ENCODE measurements at regions not wholly inside any gene's neighbourhood (a gene's known extent, or its start where the extent isn't known, plus 50 kb on each side); places are given as distances from the start of the nearest gene placed in this dataset.

DNA sequence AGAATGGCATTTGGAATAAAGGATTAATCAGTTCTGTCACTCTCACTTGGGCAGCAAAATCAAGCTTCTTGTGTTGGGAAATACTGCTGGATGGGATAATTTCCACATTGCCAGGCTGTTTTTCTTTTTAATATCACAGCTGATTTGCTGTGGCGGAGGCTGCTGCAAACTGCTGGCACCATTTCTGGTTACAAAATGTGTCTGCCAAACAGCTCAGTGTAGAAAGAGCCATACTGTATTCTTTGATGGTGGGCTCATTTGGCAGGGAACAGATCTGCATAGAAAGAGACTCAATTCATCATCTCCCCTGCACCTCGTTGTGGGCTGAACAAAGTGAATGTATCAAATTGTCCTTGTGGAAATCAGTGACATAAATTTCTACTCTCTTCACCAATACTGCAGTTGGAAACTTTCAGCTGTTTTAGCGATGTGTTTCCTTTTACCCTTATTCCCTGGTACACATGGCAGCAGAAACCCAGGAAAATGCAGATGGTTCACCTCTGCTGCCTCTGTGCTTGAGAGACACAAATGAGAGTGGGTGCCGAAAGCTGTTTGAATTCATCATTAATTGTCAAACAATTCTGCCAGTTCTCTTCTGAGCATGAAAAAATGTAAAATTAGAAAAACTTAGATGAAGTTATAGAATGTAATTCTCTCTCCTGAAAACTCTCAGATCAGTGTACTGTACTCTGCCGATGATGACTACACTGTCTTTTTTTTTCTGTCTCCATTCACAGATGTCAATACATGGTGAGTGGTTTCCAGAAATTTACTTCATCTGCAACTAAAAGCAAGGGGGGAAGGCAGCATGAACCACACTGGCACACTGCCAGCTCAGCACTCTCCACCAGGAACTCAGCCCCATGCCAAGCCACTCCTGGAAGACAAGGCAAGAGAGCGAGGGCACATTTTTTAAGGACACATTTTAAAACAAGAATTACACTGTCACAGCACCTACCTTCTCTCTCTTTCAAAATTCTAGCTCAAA lies 75.0 kb downstream of the HMHB1 start:
- H3K4me3 ChIP-seq (ENCODE audit: extremely low read depth, insufficient read depth, low read length, poor library complexity, severe bottlenecking): no peak overlapping the region
- H3K27ac ChIP-seq (ENCODE audit: low read depth, low read length, severe bottlenecking): no peak overlapping the region
- H3K9me3 ChIP-seq (ENCODE audit: control insufficient read depth, low read length): no peaks in the 10 kb centered on the region
- H3K36me3 ChIP-seq (ENCODE audit: control insufficient read depth, insufficient read depth, low read length): no peaks in the 10 kb centered on the region
- peaks cover 13% of the 10 kb centered on the region for H3K4me1 ChIP-seq (ENCODE audit: control insufficient read depth, insufficient read depth, low read length, poor library complexity, severe bottlenecking)
- WGBS, 2 experiments (ENCODE audit: insufficient coverage in 2 of 2): 90 to 100% methylated on average over 2 to 3 of the region's 6 CpGs

DNA sequence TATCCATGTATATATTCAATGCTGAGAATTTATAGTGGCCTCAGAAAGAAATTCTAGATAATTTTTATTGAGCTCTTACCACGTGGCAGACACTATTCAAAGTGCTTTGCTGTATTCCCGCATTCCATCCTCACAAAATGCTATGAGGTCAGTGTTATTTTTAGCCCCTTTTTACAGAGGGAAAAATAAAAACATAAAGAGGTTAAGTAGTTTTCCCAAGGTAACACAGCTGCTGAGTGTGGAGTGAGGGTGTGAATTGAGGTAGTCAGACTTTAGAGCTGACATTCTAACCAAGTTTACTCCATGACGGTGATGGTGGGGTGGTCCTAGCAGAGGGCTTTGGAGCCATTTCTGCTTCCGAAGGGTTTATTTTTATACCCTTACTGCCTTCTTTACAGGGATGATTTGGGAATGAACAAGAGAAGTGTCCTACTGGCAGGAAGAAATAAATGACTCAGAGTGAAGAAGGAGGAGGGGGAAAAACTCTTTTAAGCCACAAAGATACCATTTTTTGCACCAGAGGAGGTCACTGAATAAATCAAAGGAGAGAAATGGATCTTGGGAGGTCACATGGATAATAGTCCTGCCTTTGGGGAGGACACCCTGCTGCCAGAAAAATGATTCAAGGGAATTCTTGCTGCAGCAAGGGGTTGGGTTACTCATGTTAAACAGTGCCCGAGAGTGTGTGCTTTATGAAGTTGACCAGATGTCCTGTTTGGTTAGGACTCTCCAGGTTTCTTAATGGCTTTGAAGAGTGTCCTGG lies 76.1 kb downstream of the HMHB1 start:
- Histone ChIP-seq H3K27ac (ENCODE audit: low read depth, low read length, severe bottlenecking) (peak overlapping the region; percentile 85), H3K9me3 (ENCODE audit: control insufficient read depth, low read length) (no peaks in the 10 kb centered on the region), H3K36me3 (ENCODE audit: control insufficient read depth, insufficient read depth, low read length) (no peaks in the 10 kb centered on the region), H3K4me1 (ENCODE audit: control insufficient read depth, insufficient read depth, low read length, poor library complexity, severe bottlenecking) (peaks cover 13% of the 10 kb centered on the region), H3K4me3 (ENCODE audit: extremely low read depth, insufficient read depth, low read length, poor library complexity, severe bottlenecking) (no peak overlapping the region)
- 83% methylated on average over 1 of the region's 5 CpGs; no CpG with 5 or more reads in 1 of the 2 experiments for WGBS, 2 experiments (ENCODE audit: insufficient coverage in 2 of 2)

DNA sequence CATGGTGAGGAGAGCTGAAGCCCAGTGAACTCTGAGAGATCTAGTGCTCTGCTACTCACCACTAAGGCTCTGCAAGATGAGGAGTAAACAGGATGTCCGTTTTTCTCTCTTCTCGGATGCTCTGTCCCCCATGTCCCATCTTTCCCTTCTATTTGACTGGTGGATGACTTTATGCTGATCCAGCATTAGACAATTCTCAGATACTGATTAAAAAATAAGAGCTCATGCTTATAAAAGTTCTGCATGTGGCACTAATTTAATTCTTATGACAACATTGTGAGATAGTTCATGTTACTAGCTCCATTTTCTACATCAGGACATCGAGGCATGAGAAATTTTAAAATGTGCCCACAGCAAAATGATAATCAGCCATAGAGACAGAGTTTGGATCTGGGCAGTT lies 77.0 kb downstream of the HMHB1 start:
- H3K4me1 ChIP-seq (ENCODE audit: control insufficient read depth, insufficient read depth, low read length, poor library complexity, severe bottlenecking): peaks cover 13% of the 10 kb centered on the region
- no peaks in the 10 kb centered on the region for H3K9me3 ChIP-seq (ENCODE audit: control insufficient read depth, low read length)
- no peaks in the 10 kb centered on the region for H3K36me3 ChIP-seq (ENCODE audit: control insufficient read depth, insufficient read depth, low read length)
- no peak overlapping the region for H3K4me3 ChIP-seq (ENCODE audit: extremely low read depth, insufficient read depth, low read length, poor library complexity, severe bottlenecking)
- WGBS, 2 experiments (ENCODE audit: insufficient coverage in 2 of 2): 100% methylated on average over 1 of the region's 3 CpGs; no CpG with 5 or more reads in 1 of the 2 experiments
- no peak overlapping the region for H3K27ac ChIP-seq (ENCODE audit: low read depth, low read length, severe bottlenecking)

DNA sequence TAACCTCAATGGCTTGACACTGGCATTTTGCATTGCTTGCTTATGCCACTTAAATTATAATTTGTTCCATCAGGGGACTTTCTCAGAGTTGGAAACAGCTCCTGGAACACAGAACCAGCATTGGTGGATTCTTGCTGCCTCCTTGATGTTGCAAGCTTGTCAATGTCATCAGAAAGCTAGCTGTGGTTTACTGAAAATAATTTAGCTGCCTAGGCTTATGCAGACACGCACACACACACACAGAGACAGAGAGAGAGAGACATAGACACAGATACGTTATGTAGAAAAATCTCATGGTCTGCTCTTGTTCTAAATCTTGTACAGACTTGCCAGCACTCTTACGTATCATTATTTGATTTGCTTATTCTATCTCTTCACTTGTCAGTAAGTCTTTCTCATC lies 78.0 kb downstream of the HMHB1 start:
- no peaks in the 10 kb centered on the region for H3K36me3 ChIP-seq (ENCODE audit: control insufficient read depth, insufficient read depth, low read length)
- no peak overlapping the region for H3K27ac ChIP-seq (ENCODE audit: low read depth, low read length, severe bottlenecking)
- no peak overlapping the region for H3K4me3 ChIP-seq (ENCODE audit: extremely low read depth, insufficient read depth, low read length, poor library complexity, severe bottlenecking)
- WGBS, 2 experiments (ENCODE audit: insufficient coverage in 2 of 2): 89 to 100% methylated on average over 1 to 3 of the region's 3 CpGs
- H3K4me1 ChIP-seq (ENCODE audit: control insufficient read depth, insufficient read depth, low read length, poor library complexity, severe bottlenecking): peaks cover 13% of the 10 kb centered on the region
- no peaks in the 10 kb centered on the region for H3K9me3 ChIP-seq (ENCODE audit: control insufficient read depth, low read length)

DNA sequence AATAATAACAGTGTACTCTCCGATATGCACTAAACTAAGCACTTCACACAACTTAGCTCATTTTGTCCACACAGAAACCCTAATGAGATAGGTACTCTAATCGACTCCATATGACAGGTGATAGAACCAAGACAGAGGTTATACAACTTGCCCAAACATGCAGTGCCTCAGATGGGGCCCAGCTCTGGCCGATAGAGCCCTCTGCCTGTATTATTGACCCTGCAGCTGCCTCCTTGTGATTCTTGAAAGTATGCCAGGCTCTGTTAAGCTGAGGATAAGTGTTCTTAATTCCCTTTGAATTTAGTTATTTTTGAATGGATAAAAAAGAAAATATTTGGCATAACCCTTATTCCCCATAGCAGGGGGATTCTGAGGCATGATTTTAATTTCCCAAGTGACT lies 78.5 kb downstream of the HMHB1 start:
- no peaks in the 10 kb centered on the region for H3K9me3 ChIP-seq (ENCODE audit: control insufficient read depth, low read length)
- H3K4me3 ChIP-seq (ENCODE audit: extremely low read depth, insufficient read depth, low read length, poor library complexity, severe bottlenecking): no peak overlapping the region
- no peak overlapping the region for H3K27ac ChIP-seq (ENCODE audit: low read depth, low read length, severe bottlenecking)
- WGBS, 2 experiments (ENCODE audit: insufficient coverage in 2 of 2): 85 to 100% methylated on average over 2 to 3 of the region's 3 CpGs
- no peaks in the 10 kb centered on the region for H3K36me3 ChIP-seq (ENCODE audit: control insufficient read depth, insufficient read depth, low read length)
- peaks cover 13% of the 10 kb centered on the region for H3K4me1 ChIP-seq (ENCODE audit: control insufficient read depth, insufficient read depth, low read length, poor library complexity, severe bottlenecking)

DNA sequence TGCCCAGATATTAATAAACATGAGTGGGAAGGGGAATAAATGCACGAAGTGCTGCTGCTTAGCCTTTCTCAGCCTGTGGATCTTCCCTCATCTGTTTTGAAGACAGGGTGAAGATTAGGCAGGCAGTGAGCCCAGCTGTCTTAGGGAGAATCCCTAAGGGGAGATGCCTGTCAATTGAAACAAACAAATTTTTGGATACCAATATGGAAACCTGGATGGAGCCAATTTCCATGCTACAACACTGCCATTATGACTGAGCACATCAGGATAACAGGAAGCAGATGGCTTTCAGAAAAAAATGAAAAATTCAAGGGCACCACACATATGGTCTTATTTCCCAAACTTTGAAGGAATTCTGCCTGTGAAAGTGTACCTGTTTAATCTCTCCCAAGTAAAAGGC lies 80.3 kb downstream of the HMHB1 start:
- Histone ChIP-seq H3K36me3 (ENCODE audit: control insufficient read depth, insufficient read depth, low read length) (no peaks in the 10 kb centered on the region), H3K4me1 (ENCODE audit: control insufficient read depth, insufficient read depth, low read length, poor library complexity, severe bottlenecking) (peaks cover 17% of the 10 kb centered on the region), H3K9me3 (ENCODE audit: control insufficient read depth, low read length) (no peaks in the 10 kb centered on the region), H3K4me3 (ENCODE audit: extremely low read depth, insufficient read depth, low read length, poor library complexity, severe bottlenecking) (no peak overlapping the region), H3K27ac (ENCODE audit: low read depth, low read length, severe bottlenecking) (no peak overlapping the region)
- WGBS, 2 experiments (ENCODE audit: insufficient coverage in 2 of 2): no CpG with 5 or more reads among the region's 1 CpG

DNA sequence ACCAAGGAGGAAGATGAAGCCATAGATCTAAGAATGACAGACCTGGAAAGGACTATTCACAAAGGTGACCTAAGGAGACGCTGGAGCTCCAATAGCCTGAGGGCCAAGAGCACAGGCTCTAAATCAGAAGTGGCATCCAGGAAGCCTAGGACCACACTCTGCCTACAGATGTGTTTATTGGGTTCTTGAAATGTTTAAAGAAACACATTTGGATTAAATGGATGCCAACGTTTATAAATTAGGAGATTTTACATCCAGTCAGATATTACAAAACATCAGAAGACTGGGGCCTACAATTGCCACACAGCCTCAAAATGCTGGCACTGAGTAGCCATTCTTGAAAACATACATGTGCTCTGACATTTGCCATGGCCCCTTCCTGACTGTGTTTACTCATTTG lies 80.9 kb downstream of the HMHB1 start:
- H3K4me1 ChIP-seq (ENCODE audit: control insufficient read depth, insufficient read depth, low read length, poor library complexity, severe bottlenecking): peaks cover 13% of the 10 kb centered on the region
- no peaks in the 10 kb centered on the region for H3K36me3 ChIP-seq (ENCODE audit: control insufficient read depth, insufficient read depth, low read length)
- no peak overlapping the region for H3K4me3 ChIP-seq (ENCODE audit: extremely low read depth, insufficient read depth, low read length, poor library complexity, severe bottlenecking)
- no peak overlapping the region for H3K27ac ChIP-seq (ENCODE audit: low read depth, low read length, severe bottlenecking)
- no peaks in the 10 kb centered on the region for H3K9me3 ChIP-seq (ENCODE audit: control insufficient read depth, low read length)
- WGBS, 2 experiments (ENCODE audit: insufficient coverage in 2 of 2): 92 to 100% methylated on average over 1 of the region's 2 CpGs

DNA sequence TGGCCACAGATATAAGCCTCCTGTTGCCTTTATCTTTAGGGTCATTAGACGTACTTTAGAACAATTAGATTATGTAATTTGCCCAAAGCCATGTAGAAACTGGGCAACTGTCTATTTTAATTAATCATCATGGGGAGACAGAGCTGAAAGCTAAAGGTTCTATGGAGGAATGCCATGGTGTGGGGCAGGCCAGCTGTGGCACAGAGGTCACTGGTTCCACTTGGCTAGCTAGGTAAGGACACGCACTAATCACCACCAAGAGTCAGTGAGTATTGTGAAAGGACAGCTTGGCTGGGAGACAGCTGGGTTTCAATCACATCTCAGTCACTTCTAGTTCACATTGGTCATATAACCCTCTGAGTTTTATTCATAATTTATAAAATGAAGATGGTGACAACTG lies 81.7 kb downstream of the HMHB1 start:
- peaks cover 6% of the 10 kb centered on the region for H3K4me1 ChIP-seq (ENCODE audit: control insufficient read depth, insufficient read depth, low read length, poor library complexity, severe bottlenecking)
- H3K9me3 ChIP-seq (ENCODE audit: control insufficient read depth, low read length): no peaks in the 10 kb centered on the region
- 80 to 100% methylated on average over 1 of the region's 2 CpGs for WGBS, 2 experiments (ENCODE audit: insufficient coverage in 2 of 2)
- H3K36me3 ChIP-seq (ENCODE audit: control insufficient read depth, insufficient read depth, low read length): no peaks in the 10 kb centered on the region
- H3K27ac ChIP-seq (ENCODE audit: low read depth, low read length, severe bottlenecking): no peak overlapping the region
- H3K4me3 ChIP-seq (ENCODE audit: extremely low read depth, insufficient read depth, low read length, poor library complexity, severe bottlenecking): no peak overlapping the region

DNA sequence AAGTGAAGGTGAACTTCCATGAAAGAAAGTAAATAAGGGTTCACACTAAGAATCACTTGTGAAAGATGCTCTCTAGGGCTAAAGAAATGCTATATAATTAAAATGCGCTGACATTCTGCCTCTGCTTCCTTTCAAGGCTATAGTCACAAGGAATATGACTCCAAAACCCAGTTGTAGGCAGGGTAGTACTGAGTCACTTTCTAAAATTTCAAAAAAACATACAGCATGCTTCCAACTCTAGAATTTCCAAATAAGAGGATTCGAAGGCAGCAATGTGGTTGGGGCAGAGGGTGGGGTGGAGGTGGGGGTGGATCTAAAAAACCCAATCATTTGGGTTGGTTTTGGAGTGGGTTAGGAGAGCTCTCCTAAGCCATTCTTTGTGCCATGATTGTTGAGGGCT lies 84.6 kb downstream of the HMHB1 start:
- no CpG with 5 or more reads among the region's 2 CpGs for WGBS, 2 experiments (ENCODE audit: insufficient coverage in 2 of 2)
- H3K27ac ChIP-seq (ENCODE audit: low read depth, low read length, severe bottlenecking): peak overlapping the region; percentile 13

DNA sequence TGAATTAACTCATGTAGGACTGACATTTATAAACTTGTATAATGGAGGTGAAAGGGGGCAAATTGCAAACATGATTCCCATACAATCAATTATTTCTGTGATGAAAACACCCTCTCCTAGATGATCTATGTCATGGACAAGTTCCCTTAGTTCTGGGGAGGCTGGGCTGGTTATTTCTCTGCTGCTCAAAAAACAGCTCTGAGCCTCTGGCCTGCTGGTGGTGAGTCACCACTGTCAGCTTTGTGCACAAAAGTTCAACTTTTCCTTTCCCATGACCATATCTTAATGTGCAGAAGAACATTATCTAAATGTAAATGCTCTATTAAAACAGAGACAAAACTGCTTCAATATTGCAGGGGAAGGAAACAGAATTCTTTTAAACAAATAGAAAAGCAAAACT lies 85.0 kb downstream of the HMHB1 start:
- no peaks in the 10 kb centered on the region for H3K36me3 ChIP-seq (ENCODE audit: control insufficient read depth, insufficient read depth, low read length)
- H3K27ac ChIP-seq (ENCODE audit: low read depth, low read length, severe bottlenecking): no peak overlapping the region
- no peaks in the 10 kb centered on the region for H3K9me3 ChIP-seq (ENCODE audit: control insufficient read depth, low read length)
- H3K4me3 ChIP-seq (ENCODE audit: extremely low read depth, insufficient read depth, low read length, poor library complexity, severe bottlenecking): no peak overlapping the region
- H3K4me1 ChIP-seq (ENCODE audit: control insufficient read depth, insufficient read depth, low read length, poor library complexity, severe bottlenecking): peaks cover 4% of the 10 kb centered on the region

More for the DNA sequence above, 84.6 kb downstream of the HMHB1 start:
- peaks cover 4% of the 10 kb centered on the region for H3K4me1 ChIP-seq (ENCODE audit: control insufficient read depth, insufficient read depth, low read length, poor library complexity, severe bottlenecking)
- H3K9me3 ChIP-seq (ENCODE audit: control insufficient read depth, low read length): no peaks in the 10 kb centered on the region
- no peak overlapping the region for H3K4me3 ChIP-seq (ENCODE audit: extremely low read depth, insufficient read depth, low read length, poor library complexity, severe bottlenecking)
- H3K36me3 ChIP-seq (ENCODE audit: control insufficient read depth, insufficient read depth, low read length): no peaks in the 10 kb centered on the region

All from mesodermal cell (in vitro differentiated cells).